ENCODE measurements at regions not wholly inside any gene's neighbourhood (a gene's known extent, or its start where the extent isn't known, plus 50 kb on each side); places are given as distances from the start of the nearest gene placed in this dataset.

GRCh38 chrX:20322887-20323286 is 56.2 kb upstream of the RPS6KA3 start:
- TF ChIP-seq HDGF (IDR thresholded peaks at IDR 0.05; ENCODE audit: borderline replicate concordance) (no peak), L3MBTL2 (conservative IDR thresholded peaks at IDR 0.05) (no peak), LEF1 (IDR thresholded peaks at IDR 0.05; ENCODE audit: borderline replicate concordance) (no peak), ZNF384 (IDR thresholded peaks at IDR 0.05) (no peak), SP1 (IDR thresholded peaks at IDR 0.05) (no peak), SUZ12 (IDR thresholded peaks at IDR 0.05) (no peak), FOXK2 (IDR thresholded peaks at IDR 0.05) (no peak), BHLHE40 (IDR thresholded peaks at IDR 0.05; ENCODE audit: borderline replicate concordance) (no peak), TARDBP (IDR thresholded peaks at IDR 0.05) (no peak), ELF4 (IDR thresholded peaks at IDR 0.05) (no peak), CTBP1 (IDR thresholded peaks at IDR 0.05; ENCODE audit: borderline replicate concordance) (no peak), FOXA1 (IDR thresholded peaks at IDR 0.05) (no peak)
